Stromal cell of bone marrow (primary cell): ENCODE measurements at regions not wholly inside any gene's neighbourhood (a gene's known extent, or its start where the extent isn't known, plus 50 kb on each side); places are given as distances from the start of the nearest gene placed in this dataset.
A peak's percentile ranks its signal among the peaks of the same experiment; 100 is the strongest.
"Not testable (repeated sequence)": the region's sequence is repeated elsewhere in the genome, so short reads cannot be mapped to it uniquely, and the experiment has no call there.

Experiments
- DNase-seq: peaks from one replicate; pipeline ENCODE4 v3.0.0-alpha.2; 2012; ENCODE audit warnings: low read depth

DNA sequence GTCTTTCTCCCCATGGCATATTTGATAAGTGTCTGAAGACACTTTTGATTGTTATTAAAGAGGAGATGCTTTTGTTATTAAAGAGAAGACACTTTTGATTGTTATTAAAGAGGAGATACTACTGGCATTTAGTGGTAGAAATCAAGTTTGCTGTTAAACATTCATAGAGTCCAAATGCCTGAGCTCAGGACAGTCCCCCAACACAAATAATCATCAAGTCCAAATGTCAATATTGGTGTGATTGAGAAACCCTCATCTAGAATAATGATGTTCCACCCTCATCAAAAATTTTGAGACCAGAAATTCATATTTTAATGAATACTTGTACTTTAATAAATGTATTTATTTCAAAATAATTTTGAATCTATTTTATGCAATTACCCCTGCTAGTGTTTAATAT is 1412.9 kb upstream of the PCDH7 start:
- no peak for DNase-seq

DNA sequence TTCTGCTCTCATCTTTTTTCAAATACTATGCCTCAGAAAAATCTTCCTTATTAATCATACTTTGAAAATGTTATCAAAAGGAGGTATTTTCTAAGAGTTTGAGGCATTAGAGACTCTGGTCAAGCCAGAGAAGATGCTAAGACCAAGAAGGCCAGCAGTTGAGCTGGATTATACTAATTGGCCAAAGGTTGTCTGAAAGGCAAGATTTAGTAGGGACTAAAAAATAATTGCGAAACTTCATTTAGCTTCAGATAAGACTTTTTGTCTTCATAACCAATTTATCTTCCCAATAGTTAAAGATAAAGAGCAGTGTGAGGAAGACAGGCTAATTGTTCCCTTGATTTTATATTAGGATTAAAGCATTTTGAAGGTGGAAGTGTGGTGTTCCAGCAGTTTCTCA is 1412.4 kb upstream of the PCDH7 start:
- DNase-seq: no peak

DNA sequence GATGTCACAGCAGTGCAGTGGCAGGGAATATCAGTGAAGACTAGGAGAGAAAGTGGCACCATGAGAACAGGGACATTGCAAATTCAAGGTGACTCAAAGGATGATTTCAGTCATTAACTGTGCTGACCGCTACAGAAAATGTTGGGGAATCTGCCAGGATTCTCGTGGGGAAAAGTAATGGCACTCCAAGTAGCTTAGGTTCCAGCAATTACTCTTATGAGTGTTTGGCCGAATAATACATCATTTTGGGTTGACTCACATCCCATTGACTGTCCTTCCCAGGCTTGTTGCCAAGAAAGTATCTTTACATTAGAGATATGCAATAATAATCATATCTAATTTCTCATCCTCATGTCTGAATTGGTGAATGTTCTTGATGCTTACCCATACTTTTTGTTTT is 1411.1 kb upstream of the PCDH7 start:
- DNase-seq: peak; percentile 6

DNA sequence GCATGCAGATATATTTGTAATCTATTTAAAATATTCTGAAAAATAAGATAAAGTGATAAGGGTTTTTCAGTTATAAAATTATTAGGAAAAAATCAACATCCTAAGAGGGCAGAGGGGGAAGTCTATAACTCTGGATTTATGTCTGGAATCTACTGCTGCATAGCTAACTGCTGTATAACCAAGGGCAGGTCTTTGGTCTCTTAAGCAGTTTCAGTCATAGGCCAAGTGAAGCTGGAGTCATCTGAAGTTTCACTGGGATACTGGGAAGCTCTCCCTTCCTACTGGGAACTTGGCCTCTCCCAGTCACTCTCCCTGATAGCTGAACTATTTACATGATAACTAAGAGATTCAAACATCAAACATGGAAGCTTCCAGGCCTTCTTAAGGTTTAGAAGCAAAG is 1409.9 kb upstream of the PCDH7 start:
- no peak for DNase-seq

DNA sequence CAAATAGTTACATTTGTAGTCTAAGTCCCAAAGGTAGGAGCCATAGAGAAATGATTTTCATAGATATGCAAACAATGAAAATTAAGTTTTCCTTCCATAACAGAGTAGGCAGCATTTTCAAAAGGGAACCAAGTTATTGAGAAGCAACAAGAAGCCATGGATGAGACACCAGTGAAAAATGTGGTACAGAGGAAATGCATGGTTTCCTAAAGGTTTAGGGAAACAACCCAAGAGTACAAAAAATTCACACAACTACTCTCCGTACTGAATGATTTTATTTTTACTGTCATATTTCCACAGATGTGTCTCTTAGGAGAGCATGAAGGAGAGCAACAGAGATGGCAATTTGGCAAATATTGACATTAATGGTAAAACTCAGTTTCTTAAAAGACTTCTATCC is 1408.9 kb upstream of the PCDH7 start:
- no peak for DNase-seq

DNA sequence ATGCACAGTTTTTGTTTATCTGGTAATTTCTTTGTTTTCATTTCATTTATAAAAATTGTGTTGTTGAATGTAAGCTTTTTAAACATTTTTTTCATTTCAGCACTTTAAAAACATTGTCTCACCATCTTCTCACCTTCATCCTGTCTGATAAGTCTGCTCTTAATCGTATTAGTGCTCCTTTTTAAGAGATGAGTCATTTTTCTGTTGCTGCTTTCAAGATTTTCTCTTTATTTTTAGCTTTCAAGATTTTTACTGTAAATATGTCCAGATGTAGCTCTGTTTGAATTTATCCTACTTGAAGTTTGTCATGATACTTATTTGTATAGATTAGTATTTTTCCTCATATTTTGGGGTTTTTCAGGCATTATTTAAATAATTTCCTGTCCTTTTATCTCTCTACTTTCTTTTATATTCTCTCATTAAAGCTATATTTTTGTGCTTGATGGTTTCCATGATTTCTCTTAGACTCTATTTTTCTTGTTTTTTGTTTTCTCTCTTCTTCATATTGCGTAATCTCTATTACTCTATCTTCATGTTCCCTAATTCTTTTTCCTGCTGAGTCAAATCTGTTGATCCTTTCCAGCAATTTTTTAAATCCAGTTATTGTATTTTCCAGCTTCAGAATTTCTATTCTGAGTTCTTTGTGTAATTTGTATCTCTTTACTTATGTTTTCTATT is 1400.4 kb upstream of the PCDH7 start:
- DNase-seq: no peak

DNA sequence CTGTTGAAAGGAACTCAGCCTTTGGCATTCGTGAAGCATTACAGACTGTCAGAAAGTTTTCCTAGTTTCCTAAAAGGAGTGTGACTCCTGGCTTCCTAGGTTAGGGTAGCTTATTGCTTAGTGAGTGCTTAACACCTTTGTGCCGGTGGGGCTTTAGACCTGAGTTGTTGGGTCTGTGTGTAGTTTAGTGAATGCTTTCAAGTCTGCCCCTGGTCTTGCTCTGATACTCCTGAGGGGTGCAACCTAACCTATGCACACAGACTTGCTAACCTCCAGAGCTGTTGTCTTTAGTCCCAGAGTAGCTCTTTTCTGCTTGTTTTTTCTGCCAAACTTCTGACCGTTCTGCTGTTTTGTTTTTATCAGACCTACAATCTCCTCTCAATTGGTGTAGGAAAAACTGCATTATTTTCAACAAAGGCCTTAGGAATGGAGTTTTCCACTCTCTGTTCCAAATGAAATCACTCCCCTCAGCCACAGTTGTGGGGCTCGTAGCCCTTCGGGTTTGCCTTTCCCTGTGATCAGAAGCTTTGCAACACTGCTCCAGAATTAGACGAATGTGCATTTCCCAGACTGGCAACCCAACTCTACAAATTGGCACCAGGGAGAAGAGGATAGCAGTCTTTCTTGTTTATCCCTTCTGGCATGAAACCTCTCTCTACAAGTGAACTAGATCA is 1399.1 kb upstream of the PCDH7 start:
- no peak for DNase-seq

DNA sequence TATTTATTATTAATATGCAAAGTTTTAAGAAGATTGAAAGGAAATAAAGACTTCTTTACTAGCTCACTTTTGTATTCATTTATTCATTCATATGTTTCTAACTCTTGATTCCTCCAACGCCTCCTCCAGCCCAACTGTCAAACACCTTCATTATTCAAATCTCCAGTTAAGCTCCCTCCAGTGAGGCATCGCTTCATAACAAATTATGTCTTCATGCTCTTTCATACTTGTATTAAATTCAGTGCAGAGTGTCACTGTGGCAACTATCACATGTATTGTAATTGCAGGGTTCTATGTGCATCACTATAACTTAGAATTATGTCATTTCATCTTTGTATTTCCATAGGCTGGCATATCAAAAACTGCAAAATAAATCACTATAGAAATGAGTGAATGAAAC is 1394.2 kb upstream of the PCDH7 start:
- DNase-seq: no peak

DNA sequence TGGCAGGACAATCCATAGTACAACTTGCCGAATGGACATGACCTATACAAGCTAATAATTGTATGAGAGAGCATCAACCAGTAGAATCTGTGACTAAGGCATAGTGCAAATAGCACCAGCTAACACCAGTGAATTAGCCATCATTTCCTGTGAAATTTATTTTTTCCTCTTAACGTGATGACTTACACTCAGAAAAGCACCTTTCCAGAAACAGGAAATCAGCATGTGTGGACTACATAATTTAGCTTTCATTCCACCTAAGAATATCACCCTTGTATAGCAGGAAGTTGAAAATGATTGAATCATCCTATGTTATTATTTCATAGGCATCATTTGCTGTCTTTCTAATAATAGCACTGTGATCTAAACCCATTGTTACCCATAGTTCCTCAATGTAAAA is 1393.4 kb upstream of the PCDH7 start:
- no peak for DNase-seq

DNA sequence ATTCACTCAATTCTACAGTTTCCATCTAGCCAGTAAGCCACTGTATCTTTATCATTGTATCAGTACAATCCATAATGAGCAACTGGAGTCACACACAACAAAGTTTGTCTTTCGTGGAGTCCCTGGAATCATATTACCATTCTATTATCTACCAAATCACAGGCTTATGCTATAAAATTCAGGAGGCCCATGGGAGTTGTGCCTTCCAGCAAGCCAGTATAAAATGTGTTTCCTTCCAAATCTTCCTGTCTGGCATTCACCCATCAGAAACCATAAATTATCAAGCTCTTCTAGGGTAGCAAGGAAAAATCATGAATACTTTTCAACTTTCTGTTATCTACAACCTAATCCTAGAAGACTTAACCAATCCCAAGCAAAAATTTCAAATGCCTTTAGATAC is 1383.3 kb upstream of the PCDH7 start:
- DNase-seq: no peak

GRCh38 chr4:29372971-29373370 is 1347.2 kb upstream of the PCDH7 start:
- no peak for DNase-seq

- DNase-seq: no peak
Measured at GRCh38 chr4:29375716-29376115, 1344.5 kb upstream of the PCDH7 start.

DNA sequence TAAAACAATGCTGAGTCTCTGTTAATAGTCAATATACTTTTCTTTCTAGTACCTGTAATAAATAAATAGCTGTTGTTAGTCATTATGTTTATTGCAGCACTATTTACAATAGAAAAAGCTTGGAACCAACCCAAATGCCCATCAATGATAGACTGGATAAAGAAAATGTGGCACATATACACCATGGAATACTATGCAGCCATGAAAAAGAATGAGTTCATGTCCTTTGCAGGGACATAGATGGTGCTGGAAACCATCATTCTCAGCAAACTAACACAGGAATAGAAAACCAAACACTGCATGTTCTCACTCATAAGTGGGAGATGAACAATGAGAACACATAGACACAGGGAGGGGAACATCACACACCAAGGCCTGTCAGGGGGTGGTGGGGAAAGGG is 1341.9 kb upstream of the PCDH7 start:
- DNase-seq: not testable (repeated sequence)

DNA sequence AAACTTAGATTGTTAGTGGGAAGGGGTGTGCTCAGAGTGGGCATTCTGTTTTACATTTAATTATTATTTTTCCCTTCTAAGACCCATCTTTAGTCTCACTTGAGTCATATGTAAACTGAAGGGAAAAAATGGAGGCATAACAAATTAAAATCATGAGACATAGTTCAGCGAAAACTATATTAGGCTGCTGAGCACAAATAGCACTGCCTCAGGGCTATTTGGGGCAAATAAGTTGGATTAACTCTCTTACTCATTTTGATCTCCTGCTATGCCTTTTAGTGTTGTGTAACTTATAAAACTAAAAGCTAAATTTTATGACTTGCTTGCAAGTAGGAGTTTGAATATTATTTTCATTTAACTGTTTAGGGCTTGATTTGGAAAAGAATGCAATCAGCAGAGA is 1329.2 kb upstream of the PCDH7 start:
- no peak for DNase-seq

DNA sequence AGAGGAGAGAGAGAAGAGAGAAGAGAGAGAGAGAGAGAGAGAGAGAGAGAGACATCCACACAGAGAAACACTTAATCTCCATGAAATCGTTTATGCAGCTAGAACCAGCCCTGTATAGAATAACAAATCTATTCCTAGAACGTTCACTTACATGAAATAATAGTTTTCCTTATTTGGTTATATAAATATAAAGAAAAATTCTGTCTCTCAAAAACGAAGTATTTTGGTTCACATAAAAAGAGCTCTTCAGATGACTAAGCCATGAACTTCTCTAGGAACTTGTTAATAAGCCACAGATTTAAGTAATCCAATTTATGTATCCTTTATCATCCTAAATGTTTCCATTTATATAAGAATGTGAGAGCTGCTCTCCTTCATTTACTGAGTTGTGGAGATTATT is 1315.1 kb upstream of the PCDH7 start:
- DNase-seq: no peak

DNA sequence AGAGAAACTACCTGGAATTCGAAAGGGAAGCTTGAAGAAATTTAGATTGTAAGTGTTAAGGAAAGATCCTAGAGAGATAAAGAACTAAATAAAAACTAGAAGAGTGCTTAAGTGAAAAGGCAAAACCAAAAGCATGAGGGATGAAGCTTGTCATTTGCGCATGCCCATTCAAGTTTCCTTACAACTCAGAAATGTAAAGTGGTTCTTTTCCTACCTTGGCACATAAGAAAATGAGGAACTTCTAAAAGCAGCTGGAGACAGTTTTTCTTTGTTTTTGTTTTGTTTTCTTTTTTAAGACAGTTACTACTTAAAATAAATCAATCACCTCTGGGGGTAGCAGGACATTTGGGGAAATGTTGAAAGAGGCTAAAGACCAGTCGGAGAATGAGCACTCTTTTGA is 1304.4 kb upstream of the PCDH7 start:
- DNase-seq: no peak

GRCh38 chr4:29423836-29424721 is 1296.1 kb upstream of the PCDH7 start:
- peak; percentile 38 for DNase-seq

GRCh38 chr4:29453303-29453820 is 1266.8 kb upstream of the PCDH7 start:
- DNase-seq: no peak

- no peak for DNase-seq
Measured at GRCh38 chr4:29459926-29460325, 1260.2 kb upstream of the PCDH7 start.

- no peak for DNase-seq
Measured at GRCh38 chr4:29467044-29467717, 1253.0 kb upstream of the PCDH7 start.
